Lung (tissue), 11 donors: ENCODE measurements at regions not wholly inside any gene's neighbourhood (a gene's known extent, or its start where the extent isn't known, plus 50 kb on each side); places are given as distances from the start of the nearest gene placed in this dataset.

Source experiments
- ATAC-seq: fragments of 200-7000 bp; cut with Tn5 transposase; one replicate; pipeline ENCODE4 v1.9.1; 2020; ENCODE audit warnings: moderate number of reproducible peaks; ENCODE audit not compliant: insufficient read depth, low FRiP score
- DNase-seq, 3 donors: peaks; one replicate each; pipeline ENCODE4 v3.0.0-alpha.2; 2013 to 2017
- H3K27ac ChIP-seq, 2 donors: one replicate each; pipeline ENCODE4 v1.5.1; 2013; ENCODE audit warnings: mild to moderate bottlenecking in 2 of 2, moderate library complexity in 2 of 2, control low read depth in 1 of 2, inconsistent platforms in 1 of 2, low read depth in 1 of 2, low read length in 1 of 2
- H3K27me3 ChIP-seq, 3 donors: one replicate each; pipeline ENCODE4 v1.5.1; 2013; ENCODE audit warnings: low read length in 2 of 3; ENCODE audit not compliant: control insufficient read depth in 3 of 3, insufficient read depth in 3 of 3
- H3K36me3 ChIP-seq, 4 donors: one replicate each; pipeline ENCODE4 v1.5.1; 2013; ENCODE audit warnings: low read length in 4 of 4, mild to moderate bottlenecking in 1 of 4, moderate library complexity in 1 of 4; ENCODE audit not compliant: control insufficient read depth in 4 of 4, insufficient read depth in 4 of 4
- H3K4me1 ChIP-seq, 5 donors: one replicate each; pipeline ENCODE4 v1.5.1; 2013; ENCODE audit warnings: low read length in 5 of 5, mild to moderate bottlenecking in 2 of 5, moderate library complexity in 1 of 5; ENCODE audit not compliant: control insufficient read depth in 5 of 5, insufficient read depth in 5 of 5
- H3K4me3 ChIP-seq: one replicate; pipeline ENCODE4 v1.5.1; 2013; ENCODE audit warnings: mild to moderate bottlenecking, control low read depth, moderate library complexity
- H3K9ac ChIP-seq, 2 donors: one replicate each; pipeline ENCODE4 v1.5.1; 2013; ENCODE audit warnings: low read length in 2 of 2, control low read depth in 1 of 2; ENCODE audit not compliant: insufficient read depth in 1 of 2
- H3K9me3 ChIP-seq, 4 donors: one replicate each; pipeline ENCODE4 v1.5.1; 2013; ENCODE audit warnings: low read length in 3 of 4, mild to moderate bottlenecking in 1 of 4, moderate library complexity in 1 of 4; ENCODE audit not compliant: control insufficient read depth in 4 of 4, insufficient read depth in 3 of 4
- CTCF ChIP-seq: IDR thresholded peaks from 2 replicates; pipeline ENCODE4 v1.5.1; 2012; ENCODE audit warnings: mild to moderate bottlenecking; ENCODE audit errors: control extremely low read depth, extremely low read depth
- WGBS, 2 donors: extraction: QIAGEN DNeasy Blood & Tissue Kit; methylation state at CpG; one replicate each; pipeline ENCODE4 v1.1.7; 2013; 5-methylcytosine and 5-hydroxymethylcytosine counted together
- donor health status: control.
- donor health status: control.
- donor health status: Bipolar disorder and iron deficiency.
- donor health status: healthy.
- donor health status: DM: yes; HTN: yes; CAD: no.

- H3K4me3 ChIP-seq = no peak overlapping the region
- no peak for ATAC-seq
- no peak overlapping the region for H3K9ac ChIP-seq
- no peak for DNase-seq
- no peak overlapping the region for H3K27ac ChIP-seq
- WGBS, 2 donors = 60 to 82% methylated on average over 1 of the region's 1 CpG
- no peaks in the 10 kb centered on the region for H3K9me3 ChIP-seq
- H3K36me3 ChIP-seq = no peaks in the 10 kb centered on the region
- no peaks in the 10 kb centered on the region for H3K4me1 ChIP-seq
- H3K27me3 ChIP-seq = no peaks in the 10 kb centered on the region
- no peak for TF ChIP-seq CTCF
These were observed 829.7 kb downstream of the CDH11 start for GRCh38 chr16:64292161-64292560.

- no peak overlapping the region for H3K27ac ChIP-seq
- WGBS, 2 donors = 76 to 83% methylated on average over 4 of the region's 4 CpGs
- no peaks in the 10 kb centered on the region for H3K4me1 ChIP-seq
- ATAC-seq (no peak), DNase-seq (no peak)
- H3K9me3 ChIP-seq = no peaks in the 10 kb centered on the region
- H3K9ac ChIP-seq = no peak overlapping the region
- H3K27me3 ChIP-seq = no peaks in the 10 kb centered on the region
- no peaks in the 10 kb centered on the region for H3K36me3 ChIP-seq
- H3K4me3 ChIP-seq = no peak overlapping the region
- TF ChIP-seq CTCF = no peak
These were observed 831.4 kb downstream of the CDH11 start for GRCh38 chr16:64290461-64290860.

- ATAC-seq (no peak), DNase-seq (peak in 1 of 3 donors; percentile 5)
- TF ChIP-seq CTCF = no peak
- no peak overlapping the region for H3K9ac ChIP-seq
- no peaks in the 10 kb centered on the region for H3K4me1 ChIP-seq
- H3K27me3 ChIP-seq = no peaks in the 10 kb centered on the region
- H3K36me3 ChIP-seq = no peaks in the 10 kb centered on the region
- no peaks in the 10 kb centered on the region for H3K9me3 ChIP-seq
- no peak overlapping the region for H3K4me3 ChIP-seq
- 62 to 68% methylated on average over 4 of the region's 4 CpGs for WGBS, 2 donors
- peak overlapping the region in 1 of 2 donors; percentile 4 for H3K27ac ChIP-seq
These were observed 834.0 kb downstream of the CDH11 start for GRCh38 chr16:64287655-64288528.
